ENCODE measurements at regions not wholly inside any gene's neighbourhood (a gene's known extent, or its start where the extent isn't known, plus 50 kb on each side); places are given as distances from the start of the nearest gene placed in this dataset.

GRCh38 chr14:86723254-86723624 lies 1193.3 kb downstream of the FLRT2 start:
- no peak overlapping the region for H3K4me3 ChIP-seq
- H3K9me3 ChIP-seq (ENCODE audit: low read depth), result no peaks in the 10 kb centered on the region
- no peaks in the 10 kb centered on the region for H3K27me3 ChIP-seq
- Mint-ChIP-seq H3K9me3 (peaks cover 2% of the 10 kb centered on the region), H3K4me1 (no peaks in the 10 kb centered on the region), H3K36me3 (no peaks in the 10 kb centered on the region), H3K27me3 (ENCODE audit: insufficient read depth, low read depth) (no peaks in the 10 kb centered on the region), H3K4me3 (no peak overlapping the region), H3K27ac (no peak overlapping the region)
- no peak overlapping the region for H3K9ac ChIP-seq
- no peaks in the 10 kb centered on the region for H3K4me1 ChIP-seq
- H4K20me1 ChIP-seq (ENCODE audit: low read depth), result no peaks in the 10 kb centered on the region
- no peaks in the 10 kb centered on the region for H3F3A ChIP-seq (ENCODE audit: low read depth)
- H2AFZ ChIP-seq (replicated peaks), result no peak overlapping the region
- DNase-seq (ENCODE audit: low spot score), result no peak
- no peak overlapping the region for H3K27ac ChIP-seq
- TF ChIP-seq EZH2 (IDR thresholded peaks at IDR 0.05), result no peak
- TF ChIP-seq EZH2phosphoT487 (IDR thresholded peaks at IDR 0.05), result no peak
- no peak for TF ChIP-seq CTCF (IDR thresholded peaks at IDR 0.05)
- no peak overlapping the region for H3K4me2 ChIP-seq
- no peaks in the 10 kb centered on the region for H3K79me2 ChIP-seq (ENCODE audit: low read depth)
- no peaks in the 10 kb centered on the region for H3K36me3 ChIP-seq

- TF ChIP-seq EZH2 (IDR thresholded peaks at IDR 0.05), result no peak
- no peak for TF ChIP-seq EZH2phosphoT487 (IDR thresholded peaks at IDR 0.05)
- no peak for TF ChIP-seq CTCF (IDR thresholded peaks at IDR 0.05)
- no peaks in the 10 kb centered on the region for H3K27me3 Mint-ChIP-seq (ENCODE audit: insufficient read depth, low read depth)
- H3K27me3 ChIP-seq, result no peaks in the 10 kb centered on the region
- no peaks in the 10 kb centered on the region for H3K36me3 ChIP-seq
- H3K4me1 Mint-ChIP-seq, result no peaks in the 10 kb centered on the region
- H3K4me3 Mint-ChIP-seq, result no peak overlapping the region
- H3K9me3 Mint-ChIP-seq, result peaks cover 2% of the 10 kb centered on the region
- no peak overlapping the region for H3K27ac Mint-ChIP-seq
- no peak overlapping the region for H3K27ac ChIP-seq
- H3F3A ChIP-seq (ENCODE audit: low read depth), result no peaks in the 10 kb centered on the region
- no peaks in the 10 kb centered on the region for H3K9me3 ChIP-seq (ENCODE audit: low read depth)
- no peak overlapping the region for H3K9ac ChIP-seq
- no peak for DNase-seq (ENCODE audit: low spot score)
- H3K4me3 ChIP-seq, result no peak overlapping the region
- H4K20me1 ChIP-seq (ENCODE audit: low read depth), result no peaks in the 10 kb centered on the region
- H3K79me2 ChIP-seq (ENCODE audit: low read depth), result no peaks in the 10 kb centered on the region
- H3K36me3 Mint-ChIP-seq, result no peaks in the 10 kb centered on the region
- no peak overlapping the region for H3K4me2 ChIP-seq
- H2AFZ ChIP-seq (replicated peaks), result no peak overlapping the region
- no peaks in the 10 kb centered on the region for H3K4me1 ChIP-seq
Observed at GRCh38 chr14:86722612-86723253, 1192.8 kb downstream of the FLRT2 start.

- Histone ChIP-seq H2AFZ (replicated peaks) (no peak overlapping the region), H4K20me1 (ENCODE audit: low read depth) (no peaks in the 10 kb centered on the region), H3K36me3 (no peaks in the 10 kb centered on the region), H3K4me3 (no peak overlapping the region), H3K79me2 (ENCODE audit: low read depth) (no peaks in the 10 kb centered on the region), H3K27me3 (no peaks in the 10 kb centered on the region), H3K9ac (no peak overlapping the region), H3K27ac (no peak overlapping the region), H3K9me3 (ENCODE audit: low read depth) (no peaks in the 10 kb centered on the region), H3K4me1 (peaks cover 3% of the 10 kb centered on the region), H3F3A (ENCODE audit: low read depth) (no peaks in the 10 kb centered on the region), H3K4me2 (no peak overlapping the region)
- no peak overlapping the region for H3K4me3 Mint-ChIP-seq
- no peaks in the 10 kb centered on the region for H3K9me3 Mint-ChIP-seq
- H3K4me1 Mint-ChIP-seq, result peaks cover 11% of the 10 kb centered on the region
- no peak for DNase-seq (ENCODE audit: low spot score)
- no peak overlapping the region for H3K27ac Mint-ChIP-seq
- no peaks in the 10 kb centered on the region for H3K27me3 Mint-ChIP-seq (ENCODE audit: insufficient read depth, low read depth)
- H3K36me3 Mint-ChIP-seq, result no peaks in the 10 kb centered on the region
- TF ChIP-seq EZH2phosphoT487 (IDR thresholded peaks at IDR 0.05) (no peak), CTCF (IDR thresholded peaks at IDR 0.05) (no peak), EZH2 (IDR thresholded peaks at IDR 0.05) (no peak)
Observed at GRCh38 chr14:86714575-86714974, 1184.6 kb downstream of the FLRT2 start.

All from neural progenitor cell (in vitro differentiated cells).